ENCODE measurements at regions not wholly inside any gene's neighbourhood (a gene's known extent, or its start where the extent isn't known, plus 50 kb on each side); places are given as distances from the start of the nearest gene placed in this dataset.

- peak; percentile 64 for FAIRE-seq
- no peak for DNase-seq (ENCODE audit: insufficient read length, low spot score)
- TF ChIP-seq POLR2A (IDR thresholded peaks at IDR 0.05; ENCODE audit: low read depth, low read length) = no peak
Measured at GRCh38 chr13:74641586-74641985, 507.4 kb upstream of the KLF12 start.

DNA sequence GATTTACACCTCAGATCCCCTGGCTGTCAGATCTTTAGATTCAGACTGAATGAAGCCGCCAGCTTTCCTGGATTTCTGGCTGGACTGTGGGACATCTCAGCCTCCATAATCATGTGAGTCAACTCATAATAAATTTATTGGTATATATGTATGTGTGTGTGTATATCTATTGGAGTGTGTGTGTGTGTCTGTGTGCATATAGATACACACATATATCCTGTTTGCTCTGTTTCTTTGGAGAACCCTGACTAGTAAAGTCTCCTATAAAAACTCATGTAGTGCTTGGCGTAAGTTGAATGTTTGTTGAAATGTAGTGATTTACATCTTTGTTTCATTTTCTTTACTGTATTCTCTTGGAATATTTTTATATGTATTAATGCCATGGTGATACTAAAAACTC is 499.5 kb upstream of the KLF12 start:
- DNase-seq (ENCODE audit: insufficient read length, low spot score) = no peak
- TF ChIP-seq POLR2A (IDR thresholded peaks at IDR 0.05; ENCODE audit: low read depth, low read length) = no peak
- FAIRE-seq = no peak

GRCh38 chr13:74629985-74630384 is 495.8 kb upstream of the KLF12 start:
- no peak for DNase-seq (ENCODE audit: insufficient read length, low spot score)
- TF ChIP-seq POLR2A (IDR thresholded peaks at IDR 0.05; ENCODE audit: low read depth, low read length) = no peak
- no peak for FAIRE-seq

- TF ChIP-seq POLR2A (IDR thresholded peaks at IDR 0.05; ENCODE audit: low read depth, low read length) = no peak
- DNase-seq (ENCODE audit: insufficient read length, low spot score) = no peak
- FAIRE-seq = no peak
Measured at GRCh38 chr13:74625541-74625940, 491.3 kb upstream of the KLF12 start.

- no peak for DNase-seq (ENCODE audit: insufficient read length, low spot score)
- no peak for TF ChIP-seq POLR2A (IDR thresholded peaks at IDR 0.05; ENCODE audit: low read depth, low read length)
- no peak for FAIRE-seq
Measured at GRCh38 chr13:74623761-74624160, 489.6 kb upstream of the KLF12 start.

- no peak for DNase-seq (ENCODE audit: insufficient read length, low spot score)
- no peak for FAIRE-seq
- TF ChIP-seq POLR2A (IDR thresholded peaks at IDR 0.05; ENCODE audit: low read depth, low read length) = no peak
Measured at GRCh38 chr13:74622284-74622683, 488.1 kb upstream of the KLF12 start.

DNA sequence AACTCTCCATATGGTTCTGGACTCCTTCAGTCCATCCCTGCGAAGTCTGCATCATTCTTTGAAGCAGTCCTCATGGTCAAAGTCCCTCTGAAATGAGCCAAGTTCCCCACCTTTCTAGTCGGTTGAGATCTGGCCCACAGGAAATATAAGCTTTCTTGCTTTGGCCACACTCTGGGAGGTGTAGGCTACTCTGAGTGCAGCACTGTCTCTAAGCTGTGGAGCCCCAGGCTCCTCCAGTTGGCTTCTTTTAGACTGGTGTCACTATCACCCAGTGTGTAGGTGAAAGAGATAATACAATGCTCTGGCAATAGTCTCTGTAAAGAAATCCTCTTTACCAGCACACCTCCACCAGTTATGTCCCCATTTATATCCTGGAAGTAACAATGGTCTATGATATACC is 486.5 kb upstream of the KLF12 start:
- no peak for FAIRE-seq
- DNase-seq (ENCODE audit: insufficient read length, low spot score) = no peak
- no peak for TF ChIP-seq POLR2A (IDR thresholded peaks at IDR 0.05; ENCODE audit: low read depth, low read length)

GRCh38 chr13:74620308-74620707 is 486.1 kb upstream of the KLF12 start:
- no peak for FAIRE-seq
- no peak for TF ChIP-seq POLR2A (IDR thresholded peaks at IDR 0.05; ENCODE audit: low read depth, low read length)
- no peak for DNase-seq (ENCODE audit: insufficient read length, low spot score)

- FAIRE-seq = no peak
- no peak for DNase-seq (ENCODE audit: insufficient read length, low spot score)
- TF ChIP-seq POLR2A (IDR thresholded peaks at IDR 0.05; ENCODE audit: low read depth, low read length) = no peak
Measured at GRCh38 chr13:74597526-74597925, 463.3 kb upstream of the KLF12 start.

DNA sequence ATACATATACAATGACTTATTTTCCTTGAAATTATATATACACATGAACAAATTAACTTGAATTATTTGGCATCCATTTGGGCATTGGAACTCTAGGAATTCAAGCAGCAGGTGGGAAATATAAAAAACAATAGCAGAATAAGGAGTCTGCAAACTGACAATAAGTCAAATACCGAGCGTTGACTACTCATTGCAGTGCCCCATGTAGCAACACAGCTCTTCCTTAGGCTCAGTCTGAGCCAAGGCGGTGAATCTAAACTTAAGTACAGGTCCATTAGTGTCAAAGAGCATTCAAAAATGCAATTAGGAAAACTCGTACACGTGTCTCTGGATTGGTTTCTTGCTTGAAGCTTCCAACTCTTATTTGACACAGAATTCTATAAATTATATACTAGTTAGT is 462.5 kb upstream of the KLF12 start:
- TF ChIP-seq POLR2A (IDR thresholded peaks at IDR 0.05; ENCODE audit: low read depth, low read length) = no peak
- DNase-seq (ENCODE audit: insufficient read length, low spot score) (no peak), FAIRE-seq (no peak)

- no peak for DNase-seq (ENCODE audit: insufficient read length, low spot score)
Measured at GRCh38 chr13:74593688-74594087, 459.5 kb upstream of the KLF12 start.

DNA sequence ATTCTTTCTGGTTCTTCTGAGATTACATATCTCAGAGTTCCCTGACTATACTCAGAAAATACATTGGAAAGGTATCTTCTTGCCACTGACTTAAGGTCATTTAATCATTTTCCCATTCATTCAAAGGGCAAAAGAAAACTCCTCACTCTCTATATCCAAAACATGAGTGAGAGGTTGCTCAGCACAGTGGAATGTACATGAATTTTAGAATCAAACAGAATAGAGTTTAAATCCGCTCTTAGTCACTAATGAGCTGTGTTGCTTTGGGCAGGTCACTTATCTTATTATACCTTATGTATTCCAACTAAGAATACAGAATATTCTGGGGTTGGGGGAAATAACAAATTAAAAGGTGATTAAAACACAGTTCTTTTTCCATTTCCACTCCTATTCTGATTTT is 452.6 kb upstream of the KLF12 start:
- no peak for TF ChIP-seq POLR2A (IDR thresholded peaks at IDR 0.05; ENCODE audit: low read depth, low read length)
- DNase-seq (ENCODE audit: insufficient read length, low spot score) (no peak), FAIRE-seq (no peak)

More at GRCh38 chr13:74593688-74594087, 459.5 kb upstream of the KLF12 start:
- FAIRE-seq = no peak
- TF ChIP-seq POLR2A (IDR thresholded peaks at IDR 0.05; ENCODE audit: low read depth, low read length) = no peak

DNA sequence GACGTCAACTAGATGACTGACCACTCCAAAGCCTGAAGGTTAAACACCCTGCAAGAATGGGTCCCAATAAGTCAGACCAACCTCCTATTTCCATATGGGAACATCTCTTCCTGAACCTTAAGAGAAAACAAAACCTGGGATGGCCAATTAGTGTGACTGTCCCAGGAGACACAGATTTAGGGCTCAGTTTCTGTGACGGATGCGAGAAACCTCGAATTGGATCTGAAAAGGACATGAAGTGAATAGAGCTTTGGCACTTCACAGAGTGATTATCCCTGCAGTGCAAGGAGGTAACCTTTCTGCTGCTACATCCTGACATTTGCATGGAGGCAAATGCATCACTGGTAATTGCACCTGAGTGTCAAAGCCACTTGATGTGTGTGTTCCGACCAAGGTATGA is 442.2 kb upstream of the KLF12 start:
- TF ChIP-seq POLR2A (IDR thresholded peaks at IDR 0.05; ENCODE audit: low read depth, low read length) = no peak

DNA sequence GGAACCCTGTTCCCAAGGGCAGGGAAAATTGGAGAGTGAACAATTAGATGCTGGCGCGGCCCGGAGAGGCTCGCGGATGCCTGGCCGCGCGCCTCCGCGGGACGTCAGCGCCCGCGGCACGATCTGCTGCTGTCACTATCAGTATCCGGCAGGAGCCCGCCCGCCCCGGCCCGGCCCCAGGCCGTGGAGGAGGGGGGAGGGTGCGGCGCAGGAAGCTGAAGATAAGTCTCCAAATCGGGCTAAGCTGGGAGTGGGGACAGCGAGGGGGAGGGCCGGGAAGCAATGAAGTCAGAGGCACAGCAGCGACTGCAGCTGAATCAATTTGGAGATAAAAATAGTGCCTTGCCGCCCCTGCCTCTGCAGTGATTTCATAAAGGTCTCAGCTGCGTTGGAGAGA is 441.5 kb upstream of the KLF12 start:
- no peak for TF ChIP-seq POLR2A (IDR thresholded peaks at IDR 0.05; ENCODE audit: low read depth, low read length)
- no peak for FAIRE-seq
- DNase-seq (ENCODE audit: insufficient read length, low spot score) = peak; percentile 30

More for the DNA sequence above, 442.2 kb upstream of the KLF12 start:
- DNase-seq (ENCODE audit: insufficient read length, low spot score) (no peak), FAIRE-seq (peak; percentile 20)

DNA sequence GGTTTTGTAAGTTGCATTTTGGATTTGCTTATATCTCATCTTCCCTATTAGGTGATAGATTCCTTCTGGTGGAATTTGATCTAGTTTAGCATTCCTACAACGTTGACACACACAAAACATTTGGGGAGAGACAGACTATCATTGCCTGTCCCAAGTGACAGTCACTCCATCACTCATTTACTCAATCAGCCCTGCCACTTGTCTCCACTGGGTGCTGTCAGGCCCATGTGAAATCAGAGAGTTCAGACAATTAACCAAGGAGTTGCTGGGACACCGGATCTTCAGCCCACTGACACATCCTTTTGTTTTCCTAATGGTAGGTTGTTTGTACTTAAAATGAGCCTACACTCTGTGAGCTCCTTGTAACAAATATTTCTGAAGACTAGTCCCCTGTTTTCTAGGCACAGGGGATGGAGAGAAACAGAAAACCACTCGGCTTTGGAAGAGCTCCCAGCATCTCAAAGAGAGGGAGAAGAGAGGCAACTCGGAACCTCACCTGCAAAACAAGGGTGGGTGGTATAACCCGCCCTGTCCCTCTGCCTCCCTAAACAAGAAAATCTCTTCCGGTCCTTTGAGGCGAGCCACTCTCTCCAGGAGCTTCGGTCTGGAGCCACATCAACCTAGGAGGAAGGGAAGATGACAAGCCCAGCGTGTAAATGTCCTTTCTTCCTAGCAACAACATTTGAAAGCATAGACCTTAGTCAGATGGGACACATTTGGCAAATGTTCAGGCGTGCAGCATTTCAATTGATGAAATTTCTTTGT is 440.9 kb upstream of the KLF12 start:
- DNase-seq (ENCODE audit: insufficient read length, low spot score) = no peak
- no peak for TF ChIP-seq POLR2A (IDR thresholded peaks at IDR 0.05; ENCODE audit: low read depth, low read length)
- FAIRE-seq = no peak
